GM23338 (cell line): ENCODE measurements at regions not wholly inside any gene's neighbourhood (a gene's known extent, or its start where the extent isn't known, plus 50 kb on each side); places are given as distances from the start of the nearest gene placed in this dataset.
"Not testable (repeated sequence)": the region's sequence is repeated elsewhere in the genome, so short reads cannot be mapped to it uniquely, and the experiment has no call there.

Experiments
- EZH2 ChIP-seq: fragments of 200-600 bp; sonication (generic); IDR thresholded peaks from one replicate; pipeline ENCODE4 v1.8.0; 2017; ENCODE audit warnings: antibody characterized with exemption, mild to moderate bottlenecking, low read depth; ENCODE audit not compliant: unreplicated experiment
- TF ChIP-seq, protein P1 (sequence below), 2 experiments: fragments of 200-600 bp in 1 of 2; sonication (generic) in 1 of 2; conservative IDR thresholded peaks; 2 replicates each; pipeline versions ENCODE4 v1.5.1 to v1.6.1; 2016 to 2017; ENCODE audit warnings: antibody characterized with exemption in 2 of 2, low read depth in 2 of 2, mild to moderate bottlenecking in 2 of 2, moderate library complexity in 1 of 2
- TF ChIP-seq, protein P2 (sequence below): IDR thresholded peaks from one replicate; pipeline ENCODE4 v1.6.1; 2018; ENCODE audit warnings: antibody characterized with exemption; ENCODE audit not compliant: unreplicated experiment

DNA sequence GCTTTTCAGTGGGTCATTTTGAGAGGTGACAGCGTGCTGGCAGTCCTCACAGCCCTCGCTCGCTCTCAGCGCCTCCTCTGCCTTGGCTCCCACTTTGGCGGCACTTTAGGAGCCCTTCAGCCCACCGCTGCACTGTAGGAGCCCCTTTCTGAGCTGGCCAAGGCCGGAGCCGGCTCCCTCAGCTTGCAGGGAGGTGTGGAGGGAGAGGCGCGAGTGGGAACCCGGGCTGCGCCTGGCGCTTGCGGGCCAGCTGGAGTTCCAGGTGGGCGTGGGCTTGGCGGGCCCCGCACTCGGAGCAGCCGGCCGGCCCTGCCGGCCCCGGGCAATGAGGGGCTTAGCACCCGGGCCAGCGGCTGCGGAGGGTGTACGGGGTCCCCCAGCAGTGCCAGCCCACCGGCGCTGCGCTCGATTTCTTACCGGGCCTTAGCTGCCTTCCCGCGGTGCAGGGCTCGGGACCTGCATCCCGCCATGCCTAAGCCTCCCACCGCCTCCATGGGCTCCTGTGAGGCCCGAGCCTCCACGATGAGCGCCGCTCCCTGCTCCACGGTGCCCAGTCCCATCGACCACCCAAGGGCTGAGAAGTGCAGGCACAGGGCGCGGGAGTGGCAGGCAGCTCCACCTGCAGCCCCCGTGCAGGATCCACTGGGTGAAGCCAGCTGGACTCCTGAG, 289.1 kb upstream of the UBE2E3 start:
- TF ChIP-seq, protein P1, sequence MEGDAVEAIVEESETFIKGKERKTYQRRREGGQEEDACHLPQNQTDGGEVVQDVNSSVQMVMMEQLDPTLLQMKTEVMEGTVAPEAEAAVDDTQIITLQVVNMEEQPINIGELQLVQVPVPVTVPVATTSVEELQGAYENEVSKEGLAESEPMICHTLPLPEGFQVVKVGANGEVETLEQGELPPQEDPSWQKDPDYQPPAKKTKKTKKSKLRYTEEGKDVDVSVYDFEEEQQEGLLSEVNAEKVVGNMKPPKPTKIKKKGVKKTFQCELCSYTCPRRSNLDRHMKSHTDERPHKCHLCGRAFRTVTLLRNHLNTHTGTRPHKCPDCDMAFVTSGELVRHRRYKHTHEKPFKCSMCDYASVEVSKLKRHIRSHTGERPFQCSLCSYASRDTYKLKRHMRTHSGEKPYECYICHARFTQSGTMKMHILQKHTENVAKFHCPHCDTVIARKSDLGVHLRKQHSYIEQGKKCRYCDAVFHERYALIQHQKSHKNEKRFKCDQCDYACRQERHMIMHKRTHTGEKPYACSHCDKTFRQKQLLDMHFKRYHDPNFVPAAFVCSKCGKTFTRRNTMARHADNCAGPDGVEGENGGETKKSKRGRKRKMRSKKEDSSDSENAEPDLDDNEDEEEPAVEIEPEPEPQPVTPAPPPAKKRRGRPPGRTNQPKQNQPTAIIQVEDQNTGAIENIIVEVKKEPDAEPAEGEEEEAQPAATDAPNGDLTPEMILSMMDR (conservative IDR thresholded peaks at IDR 0.05; ENCODE audit: low read depth in 2 of 2), result not testable (repeated sequence)
- TF ChIP-seq, protein P2, sequence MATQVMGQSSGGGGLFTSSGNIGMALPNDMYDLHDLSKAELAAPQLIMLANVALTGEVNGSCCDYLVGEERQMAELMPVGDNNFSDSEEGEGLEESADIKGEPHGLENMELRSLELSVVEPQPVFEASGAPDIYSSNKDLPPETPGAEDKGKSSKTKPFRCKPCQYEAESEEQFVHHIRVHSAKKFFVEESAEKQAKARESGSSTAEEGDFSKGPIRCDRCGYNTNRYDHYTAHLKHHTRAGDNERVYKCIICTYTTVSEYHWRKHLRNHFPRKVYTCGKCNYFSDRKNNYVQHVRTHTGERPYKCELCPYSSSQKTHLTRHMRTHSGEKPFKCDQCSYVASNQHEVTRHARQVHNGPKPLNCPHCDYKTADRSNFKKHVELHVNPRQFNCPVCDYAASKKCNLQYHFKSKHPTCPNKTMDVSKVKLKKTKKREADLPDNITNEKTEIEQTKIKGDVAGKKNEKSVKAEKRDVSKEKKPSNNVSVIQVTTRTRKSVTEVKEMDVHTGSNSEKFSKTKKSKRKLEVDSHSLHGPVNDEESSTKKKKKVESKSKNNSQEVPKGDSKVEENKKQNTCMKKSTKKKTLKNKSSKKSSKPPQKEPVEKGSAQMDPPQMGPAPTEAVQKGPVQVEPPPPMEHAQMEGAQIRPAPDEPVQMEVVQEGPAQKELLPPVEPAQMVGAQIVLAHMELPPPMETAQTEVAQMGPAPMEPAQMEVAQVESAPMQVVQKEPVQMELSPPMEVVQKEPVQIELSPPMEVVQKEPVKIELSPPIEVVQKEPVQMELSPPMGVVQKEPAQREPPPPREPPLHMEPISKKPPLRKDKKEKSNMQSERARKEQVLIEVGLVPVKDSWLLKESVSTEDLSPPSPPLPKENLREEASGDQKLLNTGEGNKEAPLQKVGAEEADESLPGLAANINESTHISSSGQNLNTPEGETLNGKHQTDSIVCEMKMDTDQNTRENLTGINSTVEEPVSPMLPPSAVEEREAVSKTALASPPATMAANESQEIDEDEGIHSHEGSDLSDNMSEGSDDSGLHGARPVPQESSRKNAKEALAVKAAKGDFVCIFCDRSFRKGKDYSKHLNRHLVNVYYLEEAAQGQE, result not testable (repeated sequence)
- not testable (repeated sequence) for TF ChIP-seq EZH2
